ENCODE measurements at regions not wholly inside any gene's neighbourhood (a gene's known extent, or its start where the extent isn't known, plus 50 kb on each side); places are given as distances from the start of the nearest gene placed in this dataset.

DNA sequence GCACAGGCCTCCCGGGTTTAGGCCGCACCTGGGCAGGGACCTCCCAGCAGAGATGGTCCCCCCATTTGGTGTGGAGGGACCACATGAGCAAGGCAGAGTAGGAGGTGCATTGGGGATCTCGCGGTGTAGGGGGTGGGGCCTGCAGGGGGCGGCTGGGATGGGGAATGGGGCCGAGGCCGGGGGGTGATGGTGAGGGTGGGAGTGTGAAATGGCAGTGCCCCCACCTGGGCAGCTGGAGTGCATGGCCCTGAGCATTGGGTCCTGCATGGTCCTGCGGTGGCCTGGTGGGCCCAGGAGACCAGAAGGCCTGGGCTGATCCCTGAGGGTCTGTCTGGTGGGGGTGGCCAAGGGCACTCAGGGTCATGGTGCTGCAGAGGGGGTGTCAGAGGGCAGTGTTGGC, 111.8 kb downstream of the KIF26A start:
- TF ChIP-seq POLR2A (conservative IDR thresholded peaks at IDR 0.05) = no peak
- TF ChIP-seq NRF1 (conservative IDR thresholded peaks at IDR 0.05 in 1 of 2, IDR thresholded peaks at IDR 0.05 in 1 of 2) = no peak
- no peak for TF ChIP-seq XRCC5 (IDR thresholded peaks at IDR 0.05; ENCODE audit: low read depth, low read length)
- TF ChIP-seq FOXA3 (CRISPR knock-in tag; conservative IDR thresholded peaks at IDR 0.05 in 1 of 2, IDR thresholded peaks at IDR 0.05 in 1 of 2) = no peak
- TF ChIP-seq POLR2AphosphoS2 (IDR thresholded peaks at IDR 0.05; ENCODE audit: low read length) = no peak
- TF ChIP-seq NFE2L1 (tag; IDR thresholded peaks at IDR 0.05; ENCODE audit: borderline replicate concordance, low read depth) = no peak
- no peak for TF ChIP-seq BRD9 (IDR thresholded peaks at IDR 0.05; ENCODE audit: low read depth, partially characterized antibody)
- no peak for TF ChIP-seq SIN3B (IDR thresholded peaks at IDR 0.05; ENCODE audit: low read depth)
- TF ChIP-seq, protein P1, sequence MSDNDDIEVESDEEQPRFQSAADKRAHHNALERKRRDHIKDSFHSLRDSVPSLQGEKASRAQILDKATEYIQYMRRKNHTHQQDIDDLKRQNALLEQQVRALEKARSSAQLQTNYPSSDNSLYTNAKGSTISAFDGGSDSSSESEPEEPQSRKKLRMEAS (CRISPR knock-in tag; IDR thresholded peaks at IDR 0.05) = no peak
- no peak for TF ChIP-seq PRPF4 (IDR thresholded peaks at IDR 0.05; ENCODE audit: insufficient read depth, low read depth, low read length, poor library complexity, severe bottlenecking)
- TF ChIP-seq ARHGAP35 (IDR thresholded peaks at IDR 0.05; ENCODE audit: partially characterized antibody) = no peak
- no peak for TF ChIP-seq GATAD2B (IDR thresholded peaks at IDR 0.05; ENCODE audit: borderline replicate concordance)

All from K562 (cell line).